SHP77 (cell line): ENCODE measurements at regions not wholly inside any gene's neighbourhood (a gene's known extent, or its start where the extent isn't known, plus 50 kb on each side); places are given as distances from the start of the nearest gene placed in this dataset.
"Not testable (repeated sequence)": the region's sequence is repeated elsewhere in the genome, so short reads cannot be mapped to it uniquely, and the experiment has no call there.

ENCODE experiments used
- DNase-seq, 2 experiments: peaks; one replicate each; lab custom pipeline; 2025; lab: John Stamatoyannopoulos, UW

GRCh38 chr6:40688214-40688761 lies 101.1 kb upstream of the LRFN2 start:
- DNase-seq = no peak

GRCh38 chr6:40685862-40686261 lies 98.7 kb upstream of the LRFN2 start:
- no peak for DNase-seq

- peak in 1 of 2 experiments; percentile 37 for DNase-seq
These were observed 94.5 kb upstream of the LRFN2 start for GRCh38 chr6:40681622-40682021.

GRCh38 chr6:40678941-40679340 lies 91.8 kb upstream of the LRFN2 start:
- no peak for DNase-seq

- peak; percentile 69 to 77 for DNase-seq
These were observed 87.0 kb upstream of the LRFN2 start for GRCh38 chr6:40674170-40674569.

- peak; percentile 89 for DNase-seq
These were observed 84.9 kb upstream of the LRFN2 start for GRCh38 chr6:40672087-40672486.

GRCh38 chr6:40671694-40672050 lies 84.5 kb upstream of the LRFN2 start:
- peak; percentile 93 to 95 for DNase-seq

GRCh38 chr6:40671001-40671693 lies 84.0 kb upstream of the LRFN2 start:
- peak; percentile 97 to 98 for DNase-seq

- no peak for DNase-seq
These were observed 82.2 kb upstream of the LRFN2 start for GRCh38 chr6:40669343-40669742.

GRCh38 chr6:40668203-40668602 lies 81.0 kb upstream of the LRFN2 start:
- DNase-seq = no peak

- DNase-seq = no peak
These were observed 79.4 kb upstream of the LRFN2 start for GRCh38 chr6:40666530-40666929.

- DNase-seq = no peak
These were observed 74.6 kb upstream of the LRFN2 start for GRCh38 chr6:40661726-40662125.

- not testable (repeated sequence) for DNase-seq
These were observed 69.6 kb upstream of the LRFN2 start for GRCh38 chr6:40656772-40657171.

GRCh38 chr6:40654828-40655227 lies 67.7 kb upstream of the LRFN2 start:
- DNase-seq = no peak

- no peak for DNase-seq
These were observed 57.9 kb upstream of the LRFN2 start for GRCh38 chr6:40645043-40645442.

- no peak for DNase-seq
These were observed 55.7 kb upstream of the LRFN2 start for GRCh38 chr6:40642837-40643236.

- no peak for DNase-seq
These were observed 55.0 kb upstream of the LRFN2 start for GRCh38 chr6:40642190-40642589.

GRCh38 chr6:40640599-40641227 lies 53.5 kb upstream of the LRFN2 start:
- no peak for DNase-seq
